ENCODE measurements at regions not wholly inside any gene's neighbourhood (a gene's known extent, or its start where the extent isn't known, plus 50 kb on each side); places are given as distances from the start of the nearest gene placed in this dataset.

GRCh38 chr9:102164247-102164646, 425.8 kb upstream of the GRIN3A start:
- TF ChIP-seq CTCF (IDR thresholded peaks at IDR 0.05) (no peak), POLR2A (IDR thresholded peaks at IDR 0.05) (no peak)

Measured in uterus (tissue), 2 donors.